HG02852 (cell line): ENCODE measurements at regions not wholly inside any gene's neighbourhood (a gene's known extent, or its start where the extent isn't known, plus 50 kb on each side); places are given as distances from the start of the nearest gene placed in this dataset.

ENCODE experiments used
- ATAC-seq: cut with Tn5 transposase; IDR thresholded peaks from one replicate; pipeline ENCODE4 v1.9.1; 2021; ENCODE audit warnings: mild to moderate bottlenecking, moderate library complexity; ENCODE audit not compliant: unreplicated experiment

- no peak for ATAC-seq
These were observed 484.8 kb downstream of the PSAT1 start for GRCh38 chr9:78781681-78782080.

GRCh38 chr9:78782234-78782633 is 485.3 kb downstream of the PSAT1 start:
- ATAC-seq: no peak

- no peak for ATAC-seq
These were observed 485.9 kb downstream of the PSAT1 start for GRCh38 chr9:78782858-78783257.

GRCh38 chr9:78783743-78784142 is 486.8 kb downstream of the PSAT1 start:
- peak; percentile 64 for ATAC-seq

- no peak for ATAC-seq
These were observed 489.9 kb downstream of the PSAT1 start for GRCh38 chr9:78786794-78787193.

- ATAC-seq: no peak
These were observed 491.2 kb downstream of the PSAT1 start for GRCh38 chr9:78788101-78788500.

GRCh38 chr9:78791779-78792178 is 494.9 kb downstream of the PSAT1 start:
- no peak for ATAC-seq

GRCh38 chr9:78792745-78793144 is 495.8 kb downstream of the PSAT1 start:
- ATAC-seq: no peak

GRCh38 chr9:78805771-78806170 is 508.8 kb downstream of the PSAT1 start:
- ATAC-seq: no peak

- ATAC-seq: no peak
These were observed 509.7 kb downstream of the PSAT1 start for GRCh38 chr9:78806492-78807160.

- no peak for ATAC-seq
These were observed 510.4 kb downstream of the PSAT1 start for GRCh38 chr9:78807286-78807685.

GRCh38 chr9:78808048-78808447 is 511.1 kb downstream of the PSAT1 start:
- ATAC-seq: no peak

GRCh38 chr9:78811622-78812276 is 514.8 kb downstream of the PSAT1 start:
- no peak for ATAC-seq

GRCh38 chr9:78812665-78813064 is 515.7 kb downstream of the PSAT1 start:
- no peak for ATAC-seq

- ATAC-seq: no peak
These were observed 516.8 kb downstream of the PSAT1 start for GRCh38 chr9:78813602-78814180.

GRCh38 chr9:78821126-78821822 is 524.3 kb downstream of the PSAT1 start:
- ATAC-seq: peak; percentile 83

GRCh38 chr9:78826527-78826926 is 529.6 kb downstream of the PSAT1 start:
- ATAC-seq: no peak

- no peak for ATAC-seq
These were observed 531.6 kb downstream of the PSAT1 start for GRCh38 chr9:78828521-78828920.

GRCh38 chr9:78830301-78830700 is 533.4 kb downstream of the PSAT1 start:
- no peak for ATAC-seq

GRCh38 chr9:78831726-78832125 is 534.8 kb downstream of the PSAT1 start:
- no peak for ATAC-seq

GRCh38 chr9:78835928-78836450 is 539.1 kb downstream of the PSAT1 start:
- ATAC-seq: no peak
